Fibroblast of lung (primary cell): ENCODE measurements at regions not wholly inside any gene's neighbourhood (a gene's known extent, or its start where the extent isn't known, plus 50 kb on each side); places are given as distances from the start of the nearest gene placed in this dataset.

Experiments used
- EZH2 ChIP-seq: IDR thresholded peaks from 2 replicates; pipeline ENCODE4 v1.5.1; 2012; ENCODE audit warnings: low read length, control low read depth, mild to moderate bottlenecking; ENCODE audit errors: missing control alignments
- TF ChIP-seq, protein P1 (sequence below), 2 donors: IDR thresholded peaks in 1 of 2; conservative IDR thresholded peaks in 1 of 2; 1 replicate in 1 of 2; 2 replicates in 1 of 2; pipeline ENCODE4 v1.5.1; 2011 to 2012; ENCODE audit warnings: low read length in 2 of 2, control low read depth in 1 of 2, inconsistent platforms in 1 of 2, low read depth in 1 of 2, mild to moderate bottlenecking in 1 of 2

DNA sequence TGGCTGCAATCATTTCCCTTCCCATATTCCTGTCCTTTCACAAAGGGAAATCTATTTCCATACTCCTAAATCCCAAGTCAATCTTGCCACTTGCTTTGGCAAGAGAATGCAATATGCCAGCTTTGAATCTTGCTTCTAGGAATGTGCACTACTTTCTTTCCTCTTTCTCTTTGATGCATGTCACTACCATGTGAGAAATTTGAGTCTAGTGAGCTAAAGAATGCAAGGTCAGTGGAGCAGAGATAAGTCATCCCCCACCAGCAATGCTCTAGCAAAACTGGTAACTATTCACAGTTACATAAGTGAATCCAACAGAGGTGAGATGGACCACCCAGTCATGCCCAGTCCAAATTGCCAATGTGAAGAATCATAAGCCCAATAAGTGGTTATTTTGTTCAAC lies 910.4 kb downstream of the RAB28 start:
- TF ChIP-seq, protein P1, sequence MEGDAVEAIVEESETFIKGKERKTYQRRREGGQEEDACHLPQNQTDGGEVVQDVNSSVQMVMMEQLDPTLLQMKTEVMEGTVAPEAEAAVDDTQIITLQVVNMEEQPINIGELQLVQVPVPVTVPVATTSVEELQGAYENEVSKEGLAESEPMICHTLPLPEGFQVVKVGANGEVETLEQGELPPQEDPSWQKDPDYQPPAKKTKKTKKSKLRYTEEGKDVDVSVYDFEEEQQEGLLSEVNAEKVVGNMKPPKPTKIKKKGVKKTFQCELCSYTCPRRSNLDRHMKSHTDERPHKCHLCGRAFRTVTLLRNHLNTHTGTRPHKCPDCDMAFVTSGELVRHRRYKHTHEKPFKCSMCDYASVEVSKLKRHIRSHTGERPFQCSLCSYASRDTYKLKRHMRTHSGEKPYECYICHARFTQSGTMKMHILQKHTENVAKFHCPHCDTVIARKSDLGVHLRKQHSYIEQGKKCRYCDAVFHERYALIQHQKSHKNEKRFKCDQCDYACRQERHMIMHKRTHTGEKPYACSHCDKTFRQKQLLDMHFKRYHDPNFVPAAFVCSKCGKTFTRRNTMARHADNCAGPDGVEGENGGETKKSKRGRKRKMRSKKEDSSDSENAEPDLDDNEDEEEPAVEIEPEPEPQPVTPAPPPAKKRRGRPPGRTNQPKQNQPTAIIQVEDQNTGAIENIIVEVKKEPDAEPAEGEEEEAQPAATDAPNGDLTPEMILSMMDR (conservative IDR thresholded peaks at IDR 0.05 in 1 of 2, IDR thresholded peaks at IDR 0.05 in 1 of 2; ENCODE audit: low read depth in 1 of 2, low read length in 2 of 2), result no peak
- TF ChIP-seq EZH2, result no peak
